WI38 (cell line): ENCODE measurements at regions not wholly inside any gene's neighbourhood (a gene's known extent, or its start where the extent isn't known, plus 50 kb on each side); places are given as distances from the start of the nearest gene placed in this dataset.

ENCODE experiments used
- H3K4me3 ChIP-seq: 2 replicates; pipeline ENCODE4 v1.5.1; 2011; ENCODE audit warnings: low read depth, mild to moderate bottlenecking, control low read depth, low read length
- TF ChIP-seq, protein P1 (sequence below): IDR thresholded peaks from 2 replicates; pipeline ENCODE4 v1.5.1; 2012; ENCODE audit warnings: low read depth, mild to moderate bottlenecking, control low read depth, low read length

DNA sequence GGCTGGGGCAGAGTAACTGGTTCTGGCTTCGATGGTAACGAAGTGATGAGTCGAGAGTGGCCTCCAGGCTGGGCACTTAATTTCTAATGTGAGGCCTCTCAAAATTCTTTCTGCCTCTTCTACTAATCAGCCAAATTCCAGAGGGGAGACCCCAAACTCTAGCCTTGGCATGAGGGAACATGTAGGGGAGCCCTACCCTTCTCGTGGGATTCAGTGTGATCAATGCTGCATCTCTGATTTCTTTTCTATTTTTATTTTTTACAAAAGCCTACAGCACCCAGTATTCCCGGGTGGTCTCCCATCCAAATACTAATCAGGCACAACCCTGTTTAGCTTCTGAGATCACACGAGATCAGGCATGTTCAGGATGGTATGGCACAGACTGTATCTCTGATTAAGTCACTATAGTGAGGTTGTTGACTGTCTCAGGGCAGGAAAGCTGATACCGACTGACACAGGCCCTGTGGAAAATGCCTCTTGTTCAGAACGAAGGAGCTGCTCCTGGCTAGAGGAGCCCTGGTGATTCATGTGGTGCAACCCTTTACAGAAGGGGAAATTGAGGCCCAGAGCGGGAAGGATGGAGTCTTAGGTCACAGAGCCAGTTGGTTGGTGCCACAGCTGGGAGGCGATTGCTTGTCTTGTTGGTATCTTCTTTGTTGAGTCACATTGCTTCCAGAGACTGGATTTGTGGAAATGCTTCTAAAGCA, 126.3 kb upstream of the HS6ST1 start:
- no peak overlapping the region for H3K4me3 ChIP-seq
- TF ChIP-seq, protein P1, sequence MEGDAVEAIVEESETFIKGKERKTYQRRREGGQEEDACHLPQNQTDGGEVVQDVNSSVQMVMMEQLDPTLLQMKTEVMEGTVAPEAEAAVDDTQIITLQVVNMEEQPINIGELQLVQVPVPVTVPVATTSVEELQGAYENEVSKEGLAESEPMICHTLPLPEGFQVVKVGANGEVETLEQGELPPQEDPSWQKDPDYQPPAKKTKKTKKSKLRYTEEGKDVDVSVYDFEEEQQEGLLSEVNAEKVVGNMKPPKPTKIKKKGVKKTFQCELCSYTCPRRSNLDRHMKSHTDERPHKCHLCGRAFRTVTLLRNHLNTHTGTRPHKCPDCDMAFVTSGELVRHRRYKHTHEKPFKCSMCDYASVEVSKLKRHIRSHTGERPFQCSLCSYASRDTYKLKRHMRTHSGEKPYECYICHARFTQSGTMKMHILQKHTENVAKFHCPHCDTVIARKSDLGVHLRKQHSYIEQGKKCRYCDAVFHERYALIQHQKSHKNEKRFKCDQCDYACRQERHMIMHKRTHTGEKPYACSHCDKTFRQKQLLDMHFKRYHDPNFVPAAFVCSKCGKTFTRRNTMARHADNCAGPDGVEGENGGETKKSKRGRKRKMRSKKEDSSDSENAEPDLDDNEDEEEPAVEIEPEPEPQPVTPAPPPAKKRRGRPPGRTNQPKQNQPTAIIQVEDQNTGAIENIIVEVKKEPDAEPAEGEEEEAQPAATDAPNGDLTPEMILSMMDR: no peak

DNA sequence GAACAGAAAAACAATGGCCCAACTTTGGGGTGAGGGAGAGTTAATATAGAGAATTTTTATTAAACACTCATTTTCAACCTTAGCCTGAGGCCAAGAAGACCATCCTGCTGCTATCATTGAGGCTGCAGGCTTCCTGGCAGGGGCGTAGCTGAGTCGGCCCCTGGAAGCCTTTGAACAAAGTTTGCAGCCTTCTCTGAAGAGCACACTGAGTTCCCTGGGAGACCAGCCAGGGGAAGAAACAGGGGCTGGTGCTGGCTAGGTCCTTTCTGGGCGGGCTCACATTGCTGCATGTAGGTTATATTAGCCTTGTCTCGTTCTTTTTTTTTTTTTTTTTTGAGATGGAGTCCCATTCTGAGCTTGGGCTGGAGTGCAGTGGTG, 126.8 kb upstream of the HS6ST1 start:
- TF ChIP-seq, protein P1: no peak
- H3K4me3 ChIP-seq: no peak overlapping the region

DNA sequence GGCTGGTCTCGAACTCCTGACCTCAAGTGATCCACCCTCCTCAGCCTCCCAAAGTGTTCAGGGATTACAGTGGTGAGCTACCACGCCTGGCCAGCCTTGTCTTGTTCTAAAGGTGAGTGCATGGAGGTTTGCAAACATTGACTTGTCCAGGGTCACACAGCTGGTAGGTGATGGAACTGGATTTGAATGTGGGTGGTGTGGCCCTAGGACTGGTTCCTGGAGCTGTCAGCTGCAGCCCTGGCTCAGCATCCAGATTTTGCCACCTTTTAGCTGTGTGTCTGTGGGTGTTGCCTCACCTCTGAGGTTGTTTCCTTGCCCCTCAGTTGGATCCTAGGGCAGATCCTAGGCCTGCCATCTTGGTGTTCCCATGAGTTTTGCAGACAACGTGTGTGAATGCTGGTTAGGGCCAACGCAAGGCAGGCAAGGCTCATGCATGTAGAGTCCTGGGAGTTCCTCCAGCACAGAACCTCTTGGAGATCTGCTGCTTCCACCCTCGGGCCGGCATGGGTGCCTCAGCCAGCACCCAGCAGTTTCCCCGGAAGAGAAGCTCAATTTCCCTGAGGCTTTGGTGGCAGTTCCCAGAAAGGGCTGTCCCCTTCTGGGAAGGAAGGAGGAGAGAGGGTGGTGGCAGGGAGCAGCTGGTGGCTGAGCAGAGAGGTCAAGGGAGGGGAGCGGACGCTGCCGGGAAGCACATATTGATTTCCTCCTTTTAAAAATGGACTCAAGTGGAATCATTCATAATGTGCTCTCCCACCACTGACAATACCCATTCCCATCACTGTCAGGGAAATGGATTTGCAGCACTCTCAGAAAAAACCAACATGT, 127.6 kb upstream of the HS6ST1 start:
- TF ChIP-seq, protein P1: no peak
- H3K4me3 ChIP-seq: no peak overlapping the region

DNA sequence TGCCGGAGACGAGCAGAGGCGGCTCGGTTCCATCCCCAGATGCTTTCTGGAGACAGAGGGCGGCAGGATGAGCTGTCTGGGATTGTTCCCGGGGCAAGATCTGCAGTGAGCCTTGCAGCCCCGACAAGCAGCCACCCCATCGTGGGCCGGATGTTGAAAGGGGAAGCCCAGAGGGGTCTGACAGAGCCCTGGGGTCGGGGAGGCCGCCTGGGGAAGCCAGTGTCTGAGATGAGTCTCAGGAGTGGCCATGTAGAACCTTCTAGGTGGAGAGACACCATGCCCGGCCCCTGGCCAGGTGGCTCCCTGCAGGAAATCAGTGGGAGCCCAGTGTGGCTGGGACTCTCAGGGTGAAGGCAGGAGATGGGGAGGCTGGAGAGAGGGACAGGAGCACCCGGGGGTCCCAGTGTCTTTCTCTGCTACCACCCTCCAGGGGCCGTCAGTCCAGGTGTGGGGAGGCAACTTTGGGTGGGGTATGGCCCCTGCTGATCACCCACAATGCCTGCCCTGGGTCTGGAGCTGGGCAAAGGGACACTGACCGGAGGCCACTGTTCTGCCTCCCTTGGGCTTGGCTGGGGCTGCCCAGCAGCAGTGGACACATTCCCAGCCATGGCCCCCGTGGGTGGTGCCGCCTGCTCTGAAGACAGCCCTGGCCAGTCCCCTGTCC, 128.3 kb upstream of the HS6ST1 start:
- TF ChIP-seq, protein P1: no peak
- no peak overlapping the region for H3K4me3 ChIP-seq

DNA sequence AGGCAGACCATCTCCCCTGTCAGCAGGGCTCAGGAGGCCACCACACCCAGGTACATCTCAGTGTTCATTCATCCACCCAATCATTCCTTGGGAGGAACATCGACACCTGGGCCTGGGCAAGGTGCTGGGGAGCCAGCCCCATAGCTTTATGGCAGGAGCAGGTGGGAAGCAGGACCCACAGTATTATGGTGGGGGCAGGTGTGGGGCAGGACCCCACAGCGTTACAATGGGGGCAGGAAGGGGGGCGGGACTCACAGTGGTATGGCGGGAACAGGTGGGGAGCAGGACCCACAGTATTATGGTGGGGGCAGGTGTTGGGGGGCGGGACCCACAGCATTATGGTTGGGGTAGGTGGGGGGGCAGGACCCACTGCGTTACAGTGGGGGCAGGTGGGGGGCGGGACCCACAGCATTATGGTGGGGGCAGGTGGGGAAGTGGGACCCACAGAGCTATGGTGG, 128.9 kb upstream of the HS6ST1 start:
- H3K4me3 ChIP-seq: no peak overlapping the region
- TF ChIP-seq, protein P1: no peak

DNA sequence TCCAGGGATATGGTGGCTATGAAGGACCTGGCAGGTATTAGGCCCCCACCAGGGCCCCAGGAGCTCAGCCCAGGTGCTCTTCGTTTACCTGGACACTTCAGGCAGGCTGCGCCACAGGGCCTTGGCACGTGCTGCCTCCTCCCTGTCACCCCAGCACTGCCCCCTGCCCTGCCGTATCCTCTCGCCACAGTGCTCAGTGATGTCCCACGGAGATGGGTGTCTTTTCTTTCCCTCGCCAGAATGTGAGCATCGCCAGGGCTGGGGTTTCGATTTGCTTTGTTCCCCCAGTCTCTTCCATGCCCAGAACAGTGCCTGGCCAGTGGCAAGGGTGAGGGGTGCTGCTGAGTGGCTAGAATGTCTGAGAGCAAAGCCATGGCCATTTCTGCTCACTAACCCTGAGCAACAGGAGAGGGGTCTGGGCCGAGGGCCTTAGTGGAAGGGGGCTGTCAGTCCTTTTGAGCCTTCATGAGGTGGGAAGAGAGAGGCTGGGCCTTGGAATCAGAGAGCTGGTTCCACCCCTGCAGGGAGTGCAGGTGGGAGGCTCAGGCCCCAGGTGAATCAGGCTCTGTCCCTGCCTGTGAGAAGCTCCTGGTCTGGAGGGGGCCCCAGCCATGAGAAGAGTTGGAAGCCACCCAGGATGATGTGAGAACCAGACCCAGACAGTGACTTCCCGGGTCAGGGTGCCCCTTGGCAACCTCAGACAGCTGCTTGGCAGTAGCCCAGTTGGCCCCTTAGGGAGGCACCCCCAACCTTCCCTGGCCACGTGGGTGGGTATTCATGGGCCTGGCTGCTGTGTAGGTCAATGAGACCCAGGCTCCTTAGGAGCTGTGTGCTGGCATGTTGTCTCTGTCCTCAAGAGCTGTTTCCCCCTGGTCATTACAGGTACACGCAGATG, 129.9 kb upstream of the HS6ST1 start:
- H3K4me3 ChIP-seq: no peak overlapping the region
- TF ChIP-seq, protein P1: no peak
